GM23338 (cell line): ENCODE measurements at regions not wholly inside any gene's neighbourhood (a gene's known extent, or its start where the extent isn't known, plus 50 kb on each side); places are given as distances from the start of the nearest gene placed in this dataset.

Source experiments
- CREB1 ChIP-seq: fragments of 250-450 bp; sonication (Bioruptor Pico); IDR thresholded peaks from 2 replicates; pipeline ENCODE4 v1.5.0; 2020; ENCODE audit warnings: low read depth, mild to moderate bottlenecking, moderate library complexity
- CTCF ChIP-seq, 2 experiments: fragments of 200-600 bp in 1 of 2; sonication (generic) in 1 of 2; conservative IDR thresholded peaks; 2 replicates each; pipeline versions ENCODE4 v1.5.1 to v1.6.1; 2016 to 2017; ENCODE audit warnings: antibody characterized with exemption in 2 of 2, low read depth in 2 of 2, mild to moderate bottlenecking in 2 of 2, moderate library complexity in 1 of 2
- ETS1 ChIP-seq: IDR thresholded peaks from 2 replicates; pipeline ENCODE4 v1.6.1; 2016; ENCODE audit warnings: antibody characterized with exemption
- NANOG ChIP-seq: IDR thresholded peaks from 2 replicates; pipeline ENCODE4 v1.6.1; 2016; ENCODE audit warnings: antibody characterized with exemption, borderline replicate concordance
- REST ChIP-seq: IDR thresholded peaks from one replicate; pipeline ENCODE4 v1.6.1; 2018; ENCODE audit warnings: antibody characterized with exemption; ENCODE audit not compliant: unreplicated experiment
- STAT1 ChIP-seq: IDR thresholded peaks from one replicate; pipeline ENCODE4 v1.6.1; 2016; ENCODE audit warnings: antibody characterized with exemption; ENCODE audit not compliant: unreplicated experiment
- ZNF462 ChIP-seq: fragments of 250-450 bp; sonication (Bioruptor Pico); IDR thresholded peaks from 2 replicates; pipeline ENCODE4 v1.5.0; 2020; ENCODE audit warnings: mild to moderate bottlenecking, moderate library complexity

GRCh38 chr2:47631306-47631705, 60.5 kb upstream of the KCNK12 start (continued):
- TF ChIP-seq ZNF462 (CRISPR knock-in tag) (no peak), ETS1 (no peak), STAT1 (no peak), CREB1 (no peak), REST (no peak), CTCF (conservative IDR thresholded peaks at IDR 0.05; ENCODE audit: low read depth in 2 of 2) (no peak), NANOG (no peak)
